Right cardiac atrium (tissue), 5 donors: ENCODE measurements at regions not wholly inside any gene's neighbourhood (a gene's known extent, or its start where the extent isn't known, plus 50 kb on each side); places are given as distances from the start of the nearest gene placed in this dataset.

ENCODE experiments used
- ATAC-seq, 2 donors: fragments of 200-7000 bp; cut with Tn5 transposase; one replicate each; pipeline versions ENCODE4 v1.8.0 to v1.9.1; 2020; ENCODE audit warnings: moderate library complexity in 2 of 2, mild to moderate bottlenecking in 1 of 2
- DNase-seq, 3 donors: peaks; one replicate each; pipeline ENCODE4 v3.0.0-alpha.2; 2020
- H3K27ac ChIP-seq: one replicate; pipeline ENCODE4 v1.5.1; 2013; ENCODE audit warnings: mild to moderate bottlenecking, low read length, control low read depth, moderate library complexity
- H3K27me3 ChIP-seq: one replicate; pipeline ENCODE4 v1.6.1; 2013; ENCODE audit not compliant: control insufficient read depth, insufficient read depth
- H3K4me1 ChIP-seq: one replicate; pipeline ENCODE4 v1.6.1; 2013; ENCODE audit warnings: low read length; ENCODE audit not compliant: control insufficient read depth, insufficient read depth
- H3K4me3 ChIP-seq: one replicate; pipeline ENCODE4 v1.5.1; 2013; ENCODE audit warnings: low read length, control low read depth
- H3K9me3 ChIP-seq: one replicate; pipeline ENCODE4 v1.6.1; 2013; ENCODE audit warnings: low read length; ENCODE audit not compliant: control insufficient read depth
- WGBS: extraction: QIAGEN DNeasy Blood & Tissue Kit; methylation state at CpG from one replicate; pipeline ENCODE4 v1.1.7; 2013; 5-methylcytosine and 5-hydroxymethylcytosine counted together
- intact Hi-C, 4 donors: fragments of 100-400 bp; cut with DNase I; formaldehyde crosslinking; loops; one replicate each; pipeline versions ENCODE4 v1.11.0 to v1.14.0; 2022 to 2023
- donor health status: healthy with polysubstance abuse.
- donor health status: DM: no; HTN: yes; CAD: no.
- donor health status: DM: no; HTN: no; CAD: no.
- donor health status: DM: no; HTN: yes; CAD: no; lungs with severe emphysema.
- donor health status: DM: yes; HTN: yes; CAD: no.

DNA sequence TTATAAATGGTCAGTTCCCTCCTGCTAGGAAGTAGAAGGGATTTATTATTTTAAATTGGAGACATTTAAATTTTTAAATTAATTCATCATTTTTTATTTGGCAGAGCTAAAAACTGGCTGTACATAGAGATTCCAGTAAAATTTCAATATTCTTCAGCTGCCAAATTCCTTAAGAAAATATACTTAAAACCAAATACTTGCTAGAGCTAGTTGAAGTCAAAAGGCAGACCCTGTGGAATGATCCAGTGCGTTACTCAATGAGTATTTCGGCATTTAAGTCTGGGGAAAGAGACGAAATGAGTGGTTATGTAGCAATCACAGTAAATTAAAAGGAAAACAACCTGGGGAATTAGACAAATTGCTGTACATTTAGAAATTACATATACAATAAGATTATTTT, 1104.7 kb downstream of the SLC6A15 start:
- ATAC-seq (no peak), DNase-seq (no peak)
- H3K9me3 ChIP-seq = no peaks in the 10 kb centered on the region
- no peaks in the 10 kb centered on the region for H3K4me1 ChIP-seq
- no peaks in the 10 kb centered on the region for H3K27me3 ChIP-seq
- WGBS = 67% methylated on average over 3 of the region's 3 CpGs
- H3K4me3 ChIP-seq = no peak overlapping the region
- intact Hi-C loops = no loop called here
- H3K27ac ChIP-seq = no peak overlapping the region

DNA sequence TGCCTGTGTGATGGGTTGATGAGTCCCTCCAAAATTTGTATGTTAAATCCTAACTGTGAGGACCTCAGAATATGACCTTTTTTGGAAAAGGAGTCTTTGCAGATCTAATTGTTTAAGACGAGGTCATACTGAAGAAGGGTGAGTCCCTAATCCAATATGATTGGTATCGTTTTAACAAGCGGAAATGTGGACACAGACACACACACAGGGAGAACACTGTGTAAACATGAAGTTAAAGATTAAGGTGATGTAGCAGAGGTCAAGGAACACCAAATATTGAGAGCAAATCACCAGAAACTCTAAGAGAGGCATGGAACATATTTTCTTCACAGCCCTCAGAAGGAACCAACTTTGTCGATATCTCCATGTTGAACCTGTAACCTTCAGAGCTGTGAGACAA, 1106.7 kb downstream of the SLC6A15 start:
- DNase-seq = no peak
- H3K4me3 ChIP-seq = no peak overlapping the region
- WGBS = 75% methylated on average over 4 of the region's 4 CpGs
- ATAC-seq = no peak
- H3K9me3 ChIP-seq = no peaks in the 10 kb centered on the region
- no peak overlapping the region for H3K27ac ChIP-seq
- no peaks in the 10 kb centered on the region for H3K4me1 ChIP-seq
- intact Hi-C loops = no loop called here
- H3K27me3 ChIP-seq = no peaks in the 10 kb centered on the region

DNA sequence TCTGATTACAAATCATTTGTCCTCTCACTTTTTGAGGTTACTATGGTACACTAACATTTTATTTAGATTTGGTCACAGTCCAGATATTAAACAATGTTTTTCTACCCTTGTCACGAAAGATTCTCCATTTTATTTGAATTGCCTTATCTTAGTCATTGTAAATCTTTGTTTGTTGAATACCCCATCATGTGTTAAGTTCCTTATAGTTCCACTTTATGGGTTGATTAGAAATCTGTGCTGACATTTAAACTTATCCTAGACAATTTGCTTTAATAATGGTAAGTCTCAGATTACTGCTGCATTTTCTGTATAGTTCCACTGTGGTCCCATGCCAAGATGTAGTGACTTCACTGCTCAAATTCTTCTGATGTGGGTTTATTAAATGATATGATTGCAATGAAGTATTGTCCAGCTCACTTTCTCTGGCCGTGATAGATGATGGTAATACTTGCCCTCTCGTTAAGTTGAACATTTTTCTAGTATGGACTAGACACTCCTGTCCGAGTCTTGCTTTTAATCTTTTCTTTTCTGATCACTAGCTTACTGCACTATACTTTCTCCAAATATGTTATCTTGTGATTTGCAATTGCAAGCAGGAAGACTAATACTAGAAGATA, 1107.3 kb downstream of the SLC6A15 start:
- 60% methylated on average over 4 of the region's 4 CpGs for WGBS
- Histone ChIP-seq H3K27me3 (no peaks in the 10 kb centered on the region), H3K4me3 (no peak overlapping the region), H3K27ac (no peak overlapping the region), H3K9me3 (no peaks in the 10 kb centered on the region), H3K4me1 (no peaks in the 10 kb centered on the region)
- no peak for DNase-seq
- intact Hi-C loops = no loop called here
- no peak for ATAC-seq

DNA sequence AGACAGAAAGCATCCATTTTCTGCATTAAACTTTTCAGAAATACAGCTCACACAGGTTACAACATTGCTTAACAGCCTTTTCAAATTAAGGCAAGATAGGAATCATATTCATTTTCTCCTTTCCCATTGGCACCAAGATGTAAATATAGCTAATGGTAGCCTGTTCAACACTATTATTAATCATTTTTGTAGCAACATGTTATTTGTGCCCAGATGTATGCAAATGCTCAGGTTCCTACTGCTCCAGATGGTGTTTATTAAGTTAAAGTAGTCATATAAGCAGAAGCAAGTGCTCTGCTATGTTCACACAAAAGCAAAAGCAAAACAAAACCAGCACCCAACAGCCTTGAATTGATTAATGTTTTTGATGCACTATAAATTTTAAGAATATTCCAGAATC, 1110.6 kb downstream of the SLC6A15 start:
- DNase-seq (no peak), ATAC-seq (no peak)
- Histone ChIP-seq H3K9me3 (no peaks in the 10 kb centered on the region), H3K27me3 (no peaks in the 10 kb centered on the region), H3K4me1 (no peaks in the 10 kb centered on the region), H3K27ac (no peak overlapping the region), H3K4me3 (no peak overlapping the region)
- intact Hi-C loops = no loop called here

DNA sequence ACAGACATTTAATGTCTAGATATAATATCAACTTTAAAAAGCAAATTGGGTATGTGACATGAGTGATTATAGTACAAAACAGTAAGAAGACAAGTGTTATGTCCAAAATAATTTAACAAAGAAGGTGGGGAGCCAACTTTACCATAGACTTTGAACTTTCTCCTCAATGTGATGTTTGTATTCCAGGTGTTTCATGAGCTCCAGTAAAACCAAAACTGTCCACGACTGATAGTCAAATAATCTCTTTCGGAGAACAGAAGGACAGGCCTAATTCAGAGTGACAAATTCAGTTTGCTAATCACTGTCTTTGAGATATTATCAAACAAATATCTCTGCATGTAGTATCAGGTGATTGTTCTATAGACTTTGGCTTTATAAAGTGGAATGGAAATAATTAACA, 1112.6 kb downstream of the SLC6A15 start:
- intact Hi-C loops = no loop called here
- Histone ChIP-seq H3K27me3 (no peaks in the 10 kb centered on the region), H3K4me1 (no peaks in the 10 kb centered on the region), H3K27ac (no peak overlapping the region), H3K9me3 (no peaks in the 10 kb centered on the region), H3K4me3 (no peak overlapping the region)
- ATAC-seq (no peak), DNase-seq (no peak)
- WGBS = 87% methylated on average over 2 of the region's 2 CpGs

DNA sequence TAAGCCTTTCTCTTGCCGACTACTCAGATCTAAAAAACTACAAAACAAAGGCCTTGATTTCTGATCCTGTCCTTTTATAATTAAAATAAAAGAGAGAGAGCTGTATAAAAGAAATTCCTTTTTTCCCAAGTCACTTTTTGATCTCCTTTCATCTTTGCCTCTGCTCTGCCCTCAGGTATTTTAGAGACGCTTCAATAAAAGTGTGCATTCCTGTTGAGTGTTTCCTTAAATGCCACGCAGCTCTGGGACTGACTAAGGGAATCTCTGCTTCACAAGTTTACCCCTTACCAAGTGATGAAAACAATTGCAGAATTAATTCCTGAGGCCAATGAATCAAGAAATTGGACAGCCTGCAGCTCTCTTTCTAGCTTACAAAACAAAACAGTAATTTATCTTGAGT, 1109.8 kb downstream of the TMTC2 start:
- H3K4me3 ChIP-seq = no peak overlapping the region
- H3K27me3 ChIP-seq = no peaks in the 10 kb centered on the region
- no peak overlapping the region for H3K27ac ChIP-seq
- no peaks in the 10 kb centered on the region for H3K9me3 ChIP-seq
- H3K4me1 ChIP-seq = no peaks in the 10 kb centered on the region
- intact Hi-C loops = no loop called here
- 69% methylated on average over 3 of the region's 3 CpGs for WGBS
- ATAC-seq (no peak), DNase-seq (no peak)

DNA sequence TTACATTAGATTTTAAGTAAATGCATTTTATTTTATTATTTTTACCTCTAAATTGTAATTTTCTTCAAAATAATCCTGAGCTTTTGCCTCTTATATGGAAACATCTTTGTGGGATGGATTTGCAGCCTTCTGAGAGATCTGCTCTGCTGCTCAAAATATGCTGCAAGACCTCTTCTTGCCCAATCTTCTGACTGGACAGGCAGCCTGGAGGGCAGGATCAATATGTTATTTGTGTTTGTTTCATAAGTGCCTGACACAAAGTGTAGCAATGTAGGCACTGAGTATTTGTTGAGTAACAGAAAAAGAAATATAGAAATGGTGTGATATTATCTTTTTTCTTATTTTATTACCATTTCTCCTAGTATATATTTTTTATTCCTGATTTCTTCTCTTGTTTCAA, 1106.9 kb downstream of the TMTC2 start:
- no peaks in the 10 kb centered on the region for H3K4me1 ChIP-seq
- H3K27ac ChIP-seq = no peak overlapping the region
- intact Hi-C loops = no loop called here
- H3K27me3 ChIP-seq = no peaks in the 10 kb centered on the region
- DNase-seq (no peak), ATAC-seq (no peak)
- H3K9me3 ChIP-seq = no peaks in the 10 kb centered on the region
- no peak overlapping the region for H3K4me3 ChIP-seq

DNA sequence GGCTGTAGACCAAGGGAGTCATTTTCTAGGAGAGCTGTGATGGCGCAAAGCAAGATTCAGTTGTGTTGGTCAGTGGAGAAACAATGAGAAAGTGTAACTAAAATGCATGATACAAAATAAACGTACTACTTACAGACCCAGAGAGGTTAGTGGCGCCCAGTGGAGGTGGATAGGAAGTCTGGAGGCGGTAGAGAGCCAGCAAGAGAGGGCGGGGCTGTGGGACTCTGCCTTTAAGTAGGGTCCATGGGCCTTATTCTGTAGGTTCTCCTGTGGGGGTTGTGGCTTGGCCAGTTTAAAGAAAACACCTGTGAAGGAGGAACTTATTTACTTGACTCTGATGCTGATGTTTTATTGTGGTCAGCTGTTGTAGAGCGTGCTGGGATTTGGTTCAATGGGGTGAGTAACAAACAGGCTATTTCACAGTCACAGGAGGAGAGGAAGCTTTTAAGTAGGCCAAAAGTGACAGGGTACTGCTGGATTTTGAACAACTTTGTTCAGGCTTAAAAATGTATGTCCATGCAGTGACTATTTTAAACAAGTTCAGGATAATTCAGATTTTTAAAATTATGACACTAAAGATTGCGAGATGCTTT, 1097.7 kb downstream of the TMTC2 start:
- ATAC-seq (no peak), DNase-seq (no peak)
- H3K27ac ChIP-seq = no peak overlapping the region
- H3K27me3 ChIP-seq = no peaks in the 10 kb centered on the region
- intact Hi-C loops = no loop called here
- no peaks in the 10 kb centered on the region for H3K9me3 ChIP-seq
- H3K4me1 ChIP-seq = no peaks in the 10 kb centered on the region
- 78% methylated on average over 7 of the region's 7 CpGs for WGBS
- no peak overlapping the region for H3K4me3 ChIP-seq

DNA sequence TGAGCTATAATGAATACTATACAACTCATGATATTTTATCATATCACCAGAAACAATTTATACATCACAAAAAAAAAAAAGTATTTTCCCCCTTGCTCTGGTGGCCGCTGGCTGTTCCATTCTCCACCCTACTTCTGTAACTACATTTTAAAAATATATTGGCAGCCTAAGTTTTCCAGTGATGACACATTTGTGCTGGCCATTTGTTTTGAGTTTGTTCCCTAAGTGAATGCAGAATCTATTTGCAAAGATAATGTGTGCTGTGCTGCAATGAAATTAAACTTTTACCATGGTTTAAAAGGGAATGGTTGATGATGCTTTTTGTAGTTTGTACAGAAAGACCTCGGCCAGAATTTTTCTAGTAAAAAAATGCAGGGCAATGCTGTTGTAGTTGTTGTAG, 1092.8 kb downstream of the TMTC2 start:
- ATAC-seq (no peak), DNase-seq (no peak)
- H3K4me3 ChIP-seq = no peak overlapping the region
- intact Hi-C loops = no loop called here
- WGBS = 65% methylated on average over 2 of the region's 2 CpGs
- no peak overlapping the region for H3K27ac ChIP-seq
- no peaks in the 10 kb centered on the region for H3K9me3 ChIP-seq
- no peaks in the 10 kb centered on the region for H3K27me3 ChIP-seq
- no peaks in the 10 kb centered on the region for H3K4me1 ChIP-seq

DNA sequence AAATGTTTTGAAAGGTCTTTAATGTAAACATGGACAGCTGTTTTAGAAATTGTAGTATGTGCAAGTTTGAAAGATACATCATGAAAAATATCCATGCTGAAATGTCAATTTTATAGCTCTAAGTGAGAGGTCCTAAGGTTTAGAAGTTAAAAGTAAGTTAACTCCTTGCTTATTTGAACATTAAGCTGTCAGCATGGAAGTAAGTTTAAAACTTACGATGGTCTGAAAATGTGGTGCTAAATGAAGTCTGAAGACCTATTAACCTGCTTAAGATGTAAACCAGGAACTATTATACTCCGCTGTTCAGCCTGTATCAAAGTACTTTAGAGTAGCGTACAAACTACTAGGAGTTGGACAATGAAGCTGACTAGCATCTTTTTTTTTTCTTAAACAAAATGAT, 1082.4 kb downstream of the TMTC2 start:
- intact Hi-C loops = no loop called here
- WGBS = 80% methylated on average over 3 of the region's 3 CpGs
- Histone ChIP-seq H3K27ac (no peak overlapping the region), H3K27me3 (no peaks in the 10 kb centered on the region), H3K4me3 (no peak overlapping the region), H3K9me3 (no peaks in the 10 kb centered on the region), H3K4me1 (no peaks in the 10 kb centered on the region)
- ATAC-seq = no peak
- DNase-seq = no peak

DNA sequence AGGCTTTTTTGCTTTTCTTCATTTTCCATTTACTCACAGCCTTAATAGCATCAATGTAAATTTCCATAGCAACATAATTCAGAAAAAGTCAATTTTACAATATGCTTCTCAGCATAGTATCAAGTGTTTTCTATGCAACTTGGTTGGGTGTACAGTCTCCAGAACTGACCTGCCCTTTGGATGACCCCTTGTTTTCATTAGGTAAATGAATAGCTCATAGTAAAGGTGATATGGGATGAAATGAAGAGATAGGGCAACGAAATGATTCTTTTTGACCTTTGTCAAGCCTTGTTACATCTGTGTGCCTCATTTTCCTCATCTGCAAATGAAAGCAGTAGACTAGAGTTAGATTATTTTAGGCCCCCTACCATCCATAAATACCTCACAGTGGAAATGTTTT, 1081.0 kb downstream of the TMTC2 start:
- H3K27me3 ChIP-seq = no peaks in the 10 kb centered on the region
- no peaks in the 10 kb centered on the region for H3K4me1 ChIP-seq
- intact Hi-C loops = no loop called here
- H3K27ac ChIP-seq = no peak overlapping the region
- H3K4me3 ChIP-seq = no peak overlapping the region
- WGBS = 41% methylated on average over 1 of the region's 1 CpG
- ATAC-seq (no peak), DNase-seq (no peak)
- no peaks in the 10 kb centered on the region for H3K9me3 ChIP-seq

DNA sequence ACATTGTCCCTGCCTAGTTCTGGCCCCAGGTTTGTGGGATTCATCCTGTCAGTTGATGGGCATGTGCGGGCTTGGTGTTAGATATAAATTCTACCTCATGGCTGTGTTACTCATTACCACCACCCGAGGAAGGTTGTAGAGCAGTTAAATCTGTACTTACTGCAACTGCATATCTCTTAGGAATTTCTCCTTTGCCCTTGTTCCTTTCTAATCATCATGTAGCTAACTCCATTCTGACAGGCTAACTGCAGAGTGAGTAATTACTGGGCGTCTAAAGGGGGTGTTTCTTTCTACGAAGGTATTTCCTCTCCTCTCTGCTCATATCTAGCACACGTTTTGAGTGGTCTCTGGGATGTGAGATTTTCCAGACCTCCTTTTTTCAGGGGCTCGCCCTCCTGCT, 1076.7 kb downstream of the TMTC2 start:
- Histone ChIP-seq H3K4me3 (no peak overlapping the region), H3K27ac (no peak overlapping the region), H3K9me3 (no peaks in the 10 kb centered on the region), H3K27me3 (no peaks in the 10 kb centered on the region), H3K4me1 (no peaks in the 10 kb centered on the region)
- WGBS = 34% methylated on average over 6 of the region's 6 CpGs
- no peak for ATAC-seq
- DNase-seq = no peak
- intact Hi-C loops = no loop called here
